LoVo (cell line): ENCODE measurements at regions not wholly inside any gene's neighbourhood (a gene's known extent, or its start where the extent isn't known, plus 50 kb on each side); places are given as distances from the start of the nearest gene placed in this dataset.

ENCODE experiments used
- DNase-seq: peaks from one replicate; pipeline ENCODE4 v3.0.0-alpha.2; 2016; ENCODE audit warnings: low spot score

- DNase-seq, result no peak
Measured at GRCh38 chr5:124923131-124923530, 176.7 kb upstream of the ZNF608 start.

- DNase-seq, result no peak
Measured at GRCh38 chr5:124924729-124925128, 178.3 kb upstream of the ZNF608 start.

GRCh38 chr5:124927735-124928134 lies 181.3 kb upstream of the ZNF608 start:
- DNase-seq, result no peak

GRCh38 chr5:124929000-124929399 lies 182.6 kb upstream of the ZNF608 start:
- no peak for DNase-seq

GRCh38 chr5:124932791-124933600 lies 186.6 kb upstream of the ZNF608 start:
- DNase-seq, result no peak

- no peak for DNase-seq
Measured at GRCh38 chr5:124935065-124935464, 188.6 kb upstream of the ZNF608 start.

GRCh38 chr5:124936626-124936933 lies 190.1 kb upstream of the ZNF608 start:
- DNase-seq, result no peak

- no peak for DNase-seq
Measured at GRCh38 chr5:124941051-124942049, 194.9 kb upstream of the ZNF608 start.

GRCh38 chr5:124948062-124948753 lies 201.8 kb upstream of the ZNF608 start:
- no peak for DNase-seq

- DNase-seq, result no peak
Measured at GRCh38 chr5:124948754-124949275, 202.4 kb upstream of the ZNF608 start.

- DNase-seq, result no peak
Measured at GRCh38 chr5:124949862-124950261, 203.4 kb upstream of the ZNF608 start.

GRCh38 chr5:124951105-124951504 lies 204.7 kb upstream of the ZNF608 start:
- DNase-seq, result no peak

GRCh38 chr5:124951661-124952060 lies 205.2 kb upstream of the ZNF608 start:
- DNase-seq, result no peak

GRCh38 chr5:124952079-124952478 lies 205.6 kb upstream of the ZNF608 start:
- DNase-seq, result no peak

GRCh38 chr5:124952566-124952965 lies 206.1 kb upstream of the ZNF608 start:
- DNase-seq, result no peak

- no peak for DNase-seq
Measured at GRCh38 chr5:124954784-124955183, 208.3 kb upstream of the ZNF608 start.

- no peak for DNase-seq
Measured at GRCh38 chr5:124956471-124957029, 210.1 kb upstream of the ZNF608 start.

GRCh38 chr5:124957063-124957462 lies 210.6 kb upstream of the ZNF608 start:
- peak; percentile 14 for DNase-seq

- DNase-seq, result no peak
Measured at GRCh38 chr5:124960266-124960665, 213.8 kb upstream of the ZNF608 start.

- DNase-seq, result no peak
Measured at GRCh38 chr5:124961521-124961920, 215.1 kb upstream of the ZNF608 start.

- DNase-seq, result no peak
Measured at GRCh38 chr5:124962111-124962510, 215.7 kb upstream of the ZNF608 start.

- DNase-seq, result no peak
Measured at GRCh38 chr5:124962735-124963134, 216.3 kb upstream of the ZNF608 start.
